ENCODE measurements at regions not wholly inside any gene's neighbourhood (a gene's known extent, or its start where the extent isn't known, plus 50 kb on each side); places are given as distances from the start of the nearest gene placed in this dataset. TPM values are rescaled to one million over a fixed set of nuclear protein-coding genes. Genes with fewer than 3 reads are reported as not detected.
"Not testable (repeated sequence)": the region's sequence is repeated elsewhere in the genome, so short reads cannot be mapped to it uniquely, and the experiment has no call there.

GRCh38 chr3:20264900-20265567 lies 79.0 kb upstream of the SGO1 start:
- DNase-seq (ENCODE audit: low spot score): no peak

GRCh38 chr3:20258371-20258770 lies 72.4 kb upstream of the SGO1 start:
- DNase-seq (ENCODE audit: low spot score): no peak

- no peak for DNase-seq (ENCODE audit: low spot score)
Measured at GRCh38 chr3:20256144-20256543, 70.1 kb upstream of the SGO1 start.

GRCh38 chr3:20254268-20255117 lies 68.5 kb upstream of the SGO1 start:
- DNase-seq (ENCODE audit: low spot score): no peak

GRCh38 chr3:20250786-20251185 lies 64.8 kb upstream of the SGO1 start:
- DNase-seq (ENCODE audit: low spot score): no peak

GRCh38 chr3:20250314-20250713 lies 64.3 kb upstream of the SGO1 start:
- DNase-seq (ENCODE audit: low spot score): no peak

- no peak for DNase-seq (ENCODE audit: low spot score)
Measured at GRCh38 chr3:20246662-20247061, 60.7 kb upstream of the SGO1 start.

GRCh38 chr3:20245781-20246180 lies 59.8 kb upstream of the SGO1 start:
- no peak for DNase-seq (ENCODE audit: low spot score)

- no peak for DNase-seq (ENCODE audit: low spot score)
Measured at GRCh38 chr3:20240154-20240883, 54.3 kb upstream of the SGO1 start.

GRCh38 chr3:20238199-20238598 lies 52.2 kb upstream of the SGO1 start:
- not testable (repeated sequence) for DNase-seq (ENCODE audit: low spot score)

GRCh38 chr3:20236603-20237002 lies 50.6 kb upstream of the SGO1 start:
- DNase-seq (ENCODE audit: low spot score): no peak

Small RNA genes lying in the stretch of these regions (small RNA-seq; reads per million reads assigned to genes)
- gene RNU6-815P (not detected), gene RNU6-822P (not detected)

All from HT-29 (cell line).